GM23338 (cell line): ENCODE measurements at regions not wholly inside any gene's neighbourhood (a gene's known extent, or its start where the extent isn't known, plus 50 kb on each side); places are given as distances from the start of the nearest gene placed in this dataset.

ENCODE experiments used
- ATAC-seq: fragments of 200-7000 bp; cut with Tn5 transposase; 3 replicates; pipeline ENCODE4 v1.9.1; 2020
- DNase-seq: peaks from one replicate; pipeline ENCODE4 v3.0.0-alpha.2; 2015; ENCODE audit warnings: low spot score
- H2AFZ ChIP-seq: fragments of 200-600 bp; sonication (generic); 2 replicates; pipeline ENCODE4 v1.8.0; 2016; ENCODE audit warnings: antibody characterized with exemption, mild to moderate bottlenecking, moderate library complexity
- H3F3A ChIP-seq: fragments of 200-600 bp; sonication (generic); replicated peaks from 2 replicates; pipeline ENCODE4 v1.8.0; 2017; ENCODE audit warnings: antibody characterized with exemption, mixed run types, low read depth
- H3K27ac ChIP-seq: fragments of 200-600 bp; sonication (generic); 2 replicates; pipeline ENCODE4 v1.6.1; 2016; ENCODE audit warnings: low read depth
- H3K27me3 ChIP-seq: fragments of 200-600 bp; sonication (generic); 2 replicates; pipeline ENCODE4 v1.8.0; 2016; ENCODE audit warnings: mild to moderate bottlenecking, mixed run types, moderate library complexity; ENCODE audit not compliant: insufficient read depth
- H3K36me3 ChIP-seq: fragments of 200-600 bp; sonication (generic); 2 replicates; pipeline ENCODE4 v1.8.0; 2016; ENCODE audit warnings: mild to moderate bottlenecking; ENCODE audit not compliant: insufficient read depth
- H3K4me1 ChIP-seq: fragments of 200-600 bp; sonication (generic); 2 replicates; pipeline ENCODE4 v1.8.0; 2016; ENCODE audit warnings: mild to moderate bottlenecking, moderate library complexity; ENCODE audit not compliant: insufficient read depth
- H3K4me2 ChIP-seq: fragments of 200-600 bp; sonication (generic); 2 replicates; pipeline ENCODE4 v1.7.1; 2017; ENCODE audit warnings: mixed run types
- H3K4me3 ChIP-seq: fragments of 200-600 bp; sonication (generic); 2 replicates; pipeline ENCODE4 v1.6.1; 2016; ENCODE audit warnings: mixed run types
- H3K79me2 ChIP-seq: fragments of 200-600 bp; sonication (generic); replicated peaks from 2 replicates; pipeline ENCODE4 v1.8.0; 2017; ENCODE audit warnings: mild to moderate bottlenecking; ENCODE audit not compliant: insufficient read depth
- H3K9me2 ChIP-seq: fragments of 200-600 bp; sonication (generic); 2 replicates; pipeline ENCODE4 v1.8.0; 2017; ENCODE audit not compliant: insufficient read depth
- H4K20me1 ChIP-seq: fragments of 200-600 bp; sonication (generic); replicated peaks from 2 replicates; pipeline ENCODE4 v1.8.0; 2017; ENCODE audit warnings: mild to moderate bottlenecking; ENCODE audit not compliant: insufficient read depth
- H3K27ac Mint-ChIP-seq: 2 replicates; pipeline ENCODE4 v1.8.0; 2020; ENCODE audit warnings: inconsistent platforms, mild to moderate bottlenecking, moderate library complexity, mixed read lengths
- H3K27me3 Mint-ChIP-seq: 3 replicates; pipeline ENCODE4 v1.8.0; 2022; ENCODE audit warnings: low read depth, mild to moderate bottlenecking, moderate library complexity, mixed read lengths, inconsistent platforms; ENCODE audit not compliant: insufficient read depth, poor library complexity
- H3K36me3 Mint-ChIP-seq: 3 replicates; pipeline ENCODE4 v1.8.0; 2021; ENCODE audit warnings: low read depth, mild to moderate bottlenecking, inconsistent platforms, moderate library complexity, mixed read lengths
- H3K4me1 Mint-ChIP-seq: 3 replicates; pipeline ENCODE4 v1.8.0; 2020; ENCODE audit warnings: mild to moderate bottlenecking, inconsistent platforms, mixed read lengths
- H3K4me3 Mint-ChIP-seq: 3 replicates; pipeline ENCODE4 v1.8.0; 2021; ENCODE audit warnings: moderate library complexity, mild to moderate bottlenecking, inconsistent platforms, mixed read lengths
- H3K9me3 Mint-ChIP-seq: 3 replicates; pipeline ENCODE4 v1.8.0; 2020; ENCODE audit warnings: moderate library complexity, mild to moderate bottlenecking, inconsistent platforms, mixed read lengths
- CREB1 ChIP-seq: fragments of 250-450 bp; sonication (Bioruptor Pico); IDR thresholded peaks from 2 replicates; pipeline ENCODE4 v1.5.0; 2020; ENCODE audit warnings: low read depth, mild to moderate bottlenecking, moderate library complexity
- CTCF ChIP-seq, 2 experiments: fragments of 200-600 bp in 1 of 2; sonication (generic) in 1 of 2; conservative IDR thresholded peaks; 2 replicates each; pipeline versions ENCODE4 v1.5.1 to v1.6.1; 2016 to 2017; ENCODE audit warnings: antibody characterized with exemption in 2 of 2, low read depth in 2 of 2, mild to moderate bottlenecking in 2 of 2, moderate library complexity in 1 of 2
- ZNF331 ChIP-seq: fragments of 250-450 bp; sonication (Bioruptor Pico); IDR thresholded peaks from 2 replicates; pipeline ENCODE4 v1.5.0; 2020; ENCODE audit warnings: low read depth, mild to moderate bottlenecking, moderate library complexity
- ZNF462 ChIP-seq: fragments of 250-450 bp; sonication (Bioruptor Pico); IDR thresholded peaks from 2 replicates; pipeline ENCODE4 v1.5.0; 2020; ENCODE audit warnings: mild to moderate bottlenecking, moderate library complexity
- TF ChIP-seq, protein P1 (sequence below): IDR thresholded peaks from 2 replicates; pipeline ENCODE4 v1.6.1; 2016; ENCODE audit warnings: antibody characterized with exemption

DNA sequence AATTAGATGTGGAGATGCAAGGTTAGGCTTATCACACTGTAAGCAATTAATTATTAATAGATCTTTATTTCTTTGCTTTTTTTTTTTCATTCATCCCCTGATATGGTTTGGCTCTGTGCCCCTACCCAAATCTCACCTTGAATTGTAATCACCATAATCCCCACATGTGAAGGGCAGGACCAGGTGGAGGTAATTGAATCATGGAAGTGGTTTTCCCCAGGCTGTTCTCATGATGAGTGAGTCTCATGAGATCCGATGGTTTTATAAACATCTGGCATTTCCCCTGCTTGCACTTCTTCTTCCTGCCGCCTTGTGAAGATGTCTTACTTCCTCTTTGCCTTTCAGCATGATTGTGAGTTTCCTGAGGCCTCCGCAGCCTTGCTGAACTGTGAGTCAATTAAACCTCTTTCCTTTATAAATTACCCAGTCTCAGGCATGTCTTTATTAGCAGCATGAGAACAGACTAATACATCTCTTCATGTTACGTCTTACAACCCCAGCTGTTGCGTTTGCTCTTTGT, 333.8 kb downstream of the CDH26 start:
- Histone ChIP-seq H3K36me3 (no peaks in the 10 kb centered on the region), H4K20me1 (no peaks in the 10 kb centered on the region), H3K27me3 (no peaks in the 10 kb centered on the region), H2AFZ (no peak overlapping the region), H3K4me2 (no peak overlapping the region), H3K79me2 (no peaks in the 10 kb centered on the region), H3K4me3 (no peak overlapping the region), H3K9me2 (no peaks in the 10 kb centered on the region), H3F3A (no peaks in the 10 kb centered on the region), H3K4me1 (no peaks in the 10 kb centered on the region), H3K27ac (no peak overlapping the region)
- Mint-ChIP-seq H3K27me3 (peaks cover 10% of the 10 kb centered on the region), H3K9me3 (peaks cover 69% of the 10 kb centered on the region), H3K36me3 (peaks cover 15% of the 10 kb centered on the region), H3K4me3 (no peak overlapping the region), H3K27ac (no peak overlapping the region), H3K4me1 (no peaks in the 10 kb centered on the region; the same call in 2 of the 3 replicates)
- no peak for ATAC-seq
- TF ChIP-seq ZNF331 (CRISPR knock-in tag), result no peak
- DNase-seq, result no peak

GRCh38 chr20:60294632-60295031, 336.4 kb downstream of the CDH26 start:
- Histone ChIP-seq H3K4me1 (no peaks in the 10 kb centered on the region), H3K36me3 (no peaks in the 10 kb centered on the region), H3F3A (no peaks in the 10 kb centered on the region), H3K9me2 (no peaks in the 10 kb centered on the region), H3K4me2 (no peak overlapping the region), H2AFZ (no peak overlapping the region), H3K27me3 (no peaks in the 10 kb centered on the region), H4K20me1 (no peaks in the 10 kb centered on the region), H3K4me3 (no peak overlapping the region), H3K27ac (no peak overlapping the region), H3K79me2 (no peaks in the 10 kb centered on the region)
- ATAC-seq (no peak), DNase-seq (no peak)
- Mint-ChIP-seq H3K4me1 (no peaks in the 10 kb centered on the region; the same call in 2 of the 3 replicates), H3K27ac (no peak overlapping the region), H3K4me3 (no peak overlapping the region), H3K27me3 (peaks cover 8% of the 10 kb centered on the region), H3K36me3 (peaks cover 13% of the 10 kb centered on the region; the same call in 1 of the 3 replicates), H3K9me3 (peaks cover 46% of the 10 kb centered on the region)
- TF ChIP-seq ZNF462 (CRISPR knock-in tag) (no peak), CTCF (conservative IDR thresholded peaks at IDR 0.05; ENCODE audit: low read depth in 2 of 2) (no peak), CREB1 (CRISPR knock-in tag) (no peak)
- TF ChIP-seq, protein P1, sequence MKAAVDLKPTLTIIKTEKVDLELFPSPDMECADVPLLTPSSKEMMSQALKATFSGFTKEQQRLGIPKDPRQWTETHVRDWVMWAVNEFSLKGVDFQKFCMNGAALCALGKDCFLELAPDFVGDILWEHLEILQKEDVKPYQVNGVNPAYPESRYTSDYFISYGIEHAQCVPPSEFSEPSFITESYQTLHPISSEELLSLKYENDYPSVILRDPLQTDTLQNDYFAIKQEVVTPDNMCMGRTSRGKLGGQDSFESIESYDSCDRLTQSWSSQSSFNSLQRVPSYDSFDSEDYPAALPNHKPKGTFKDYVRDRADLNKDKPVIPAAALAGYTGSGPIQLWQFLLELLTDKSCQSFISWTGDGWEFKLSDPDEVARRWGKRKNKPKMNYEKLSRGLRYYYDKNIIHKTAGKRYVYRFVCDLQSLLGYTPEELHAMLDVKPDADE, result no peak
